ENCODE measurements at regions not wholly inside any gene's neighbourhood (a gene's known extent, or its start where the extent isn't known, plus 50 kb on each side); places are given as distances from the start of the nearest gene placed in this dataset.
"Not testable (repeated sequence)": the region's sequence is repeated elsewhere in the genome, so short reads cannot be mapped to it uniquely, and the experiment has no call there.

- no peak for ATAC-seq
- intact Hi-C loops (cut with micrococcal nuclease) = no loop called here
Measured at GRCh38 chrX:10989386-10989785, 121.7 kb upstream of the HCCS start.

GRCh38 chrX:10990418-10990817 lies 120.7 kb upstream of the HCCS start:
- DNase-seq = no peak
- ATAC-seq = no peak
- intact Hi-C loops (cut with micrococcal nuclease) = no loop called here

More at GRCh38 chrX:10989386-10989785, 121.7 kb upstream of the HCCS start:
- no peak for DNase-seq

- ATAC-seq (no peak), DNase-seq (no peak)
- intact Hi-C loops (cut with micrococcal nuclease) = no loop called here
Measured at GRCh38 chrX:10990976-10991375, 120.2 kb upstream of the HCCS start.

GRCh38 chrX:10992110-10992509 lies 119.0 kb upstream of the HCCS start:
- no peak for ATAC-seq
- DNase-seq = no peak
- intact Hi-C loops (cut with micrococcal nuclease) = no loop called here

DNA sequence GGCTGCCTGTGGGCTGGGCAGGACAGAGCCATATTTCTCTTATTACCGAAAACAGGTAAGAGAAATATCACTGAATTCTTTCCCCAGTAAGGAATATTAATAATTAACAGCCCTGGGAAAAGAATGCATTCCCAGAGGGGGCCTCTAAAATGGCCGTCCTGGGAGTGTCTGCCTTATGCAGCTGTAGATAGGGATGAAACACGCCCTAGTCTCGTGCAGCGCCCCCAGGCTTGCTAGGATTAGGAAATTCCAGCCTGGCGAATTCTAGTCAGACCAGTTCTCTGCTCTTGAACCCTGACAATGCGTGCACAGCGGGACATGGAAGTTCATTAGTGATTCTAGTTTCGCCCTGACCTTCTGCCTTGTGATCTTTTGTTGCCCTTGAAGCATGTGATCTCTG lies 104.1 kb upstream of the HCCS start:
- intact Hi-C loops (cut with micrococcal nuclease) = not testable (repeated sequence)

DNA sequence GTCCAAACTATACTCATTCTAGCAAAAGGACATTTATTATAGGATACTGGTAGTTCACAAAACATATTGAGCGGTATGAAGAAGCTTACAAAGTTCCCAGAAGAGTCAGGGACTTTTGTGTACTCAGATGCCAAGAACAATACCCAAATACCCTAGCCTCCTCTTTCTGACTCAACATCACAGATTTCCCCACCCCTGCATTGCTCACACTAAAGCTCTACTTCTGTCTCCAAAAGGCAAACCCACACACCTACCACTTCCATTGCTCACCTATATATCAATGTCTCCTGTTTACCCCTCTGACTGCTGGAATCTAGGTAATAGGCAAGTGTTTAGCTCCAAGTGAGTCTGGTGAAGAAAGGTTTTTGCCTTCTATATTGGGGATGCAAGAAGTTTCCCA lies 100.7 kb upstream of the HCCS start:
- DNase-seq (no peak), ATAC-seq (no peak)
- intact Hi-C loops (cut with micrococcal nuclease) = no loop called here

More for the DNA sequence above, 104.1 kb upstream of the HCCS start:
- DNase-seq, ATAC-seq: not testable (repeated sequence)

- intact Hi-C loops (cut with micrococcal nuclease) = no loop called here
- ATAC-seq = no peak
Measured at GRCh38 chrX:11016728-11017127, 94.4 kb upstream of the HCCS start.

GRCh38 chrX:11022588-11022987 lies 88.5 kb upstream of the HCCS start:
- intact Hi-C loops (cut with micrococcal nuclease); DNase-seq; ATAC-seq: not testable (repeated sequence)

More at GRCh38 chrX:11016728-11017127, 94.4 kb upstream of the HCCS start:
- no peak for DNase-seq

DNA sequence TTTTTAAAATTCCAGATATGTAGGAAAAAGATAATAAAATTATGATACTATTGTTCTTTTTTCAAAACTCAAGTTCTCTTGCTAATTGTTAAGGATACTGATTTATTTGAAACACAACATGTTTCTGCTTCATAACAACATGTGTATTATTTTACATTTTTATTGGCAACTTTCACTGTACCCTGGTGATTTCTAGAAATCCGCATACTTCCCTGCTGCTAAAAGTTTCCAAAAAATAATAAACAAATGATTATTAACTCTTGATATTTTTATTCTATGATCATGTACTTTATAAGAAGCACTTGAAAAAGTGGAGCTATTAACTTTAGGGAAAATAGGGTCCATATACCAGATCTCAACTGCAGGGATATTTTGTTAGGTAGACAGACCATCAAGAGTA lies 71.2 kb upstream of the HCCS start:
- intact Hi-C loops (cut with micrococcal nuclease) = no loop called here
- ATAC-seq = no peak
- DNase-seq = no peak

- DNase-seq (no peak), ATAC-seq (no peak)
- intact Hi-C loops (cut with micrococcal nuclease) = no loop called here
Measured at GRCh38 chrX:11040405-11040804, 70.7 kb upstream of the HCCS start.

- no peak for ATAC-seq
- DNase-seq = no peak
- intact Hi-C loops (cut with micrococcal nuclease) = no loop called here
Measured at GRCh38 chrX:11040996-11041395, 70.1 kb upstream of the HCCS start.

DNA sequence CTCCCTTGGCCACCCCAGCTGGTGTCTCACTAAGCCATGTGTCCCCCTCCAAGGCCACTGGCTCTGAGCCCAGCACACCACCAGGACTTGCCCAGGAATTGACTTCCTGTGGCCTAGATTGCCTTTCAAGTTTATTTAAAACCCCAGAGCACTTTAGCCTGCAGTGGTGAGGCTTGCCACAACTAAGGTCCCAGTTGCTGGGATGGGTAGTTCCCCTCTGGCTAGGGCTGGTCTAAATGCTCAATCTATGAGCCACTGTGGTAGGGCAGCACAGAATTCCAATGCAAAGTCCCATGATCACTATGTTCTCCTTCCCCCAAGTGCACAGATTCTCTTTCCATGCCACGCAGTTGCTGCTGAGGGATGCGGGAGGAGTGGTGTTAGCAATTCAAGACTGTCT lies 61.1 kb upstream of the HCCS start:
- ATAC-seq (no peak), DNase-seq (no peak)
- intact Hi-C loops (cut with micrococcal nuclease) = no loop called here

- ATAC-seq (no peak), DNase-seq (no peak)
- intact Hi-C loops (cut with micrococcal nuclease) = no loop called here
Measured at GRCh38 chrX:11053351-11053750, 57.8 kb upstream of the HCCS start.

DNA sequence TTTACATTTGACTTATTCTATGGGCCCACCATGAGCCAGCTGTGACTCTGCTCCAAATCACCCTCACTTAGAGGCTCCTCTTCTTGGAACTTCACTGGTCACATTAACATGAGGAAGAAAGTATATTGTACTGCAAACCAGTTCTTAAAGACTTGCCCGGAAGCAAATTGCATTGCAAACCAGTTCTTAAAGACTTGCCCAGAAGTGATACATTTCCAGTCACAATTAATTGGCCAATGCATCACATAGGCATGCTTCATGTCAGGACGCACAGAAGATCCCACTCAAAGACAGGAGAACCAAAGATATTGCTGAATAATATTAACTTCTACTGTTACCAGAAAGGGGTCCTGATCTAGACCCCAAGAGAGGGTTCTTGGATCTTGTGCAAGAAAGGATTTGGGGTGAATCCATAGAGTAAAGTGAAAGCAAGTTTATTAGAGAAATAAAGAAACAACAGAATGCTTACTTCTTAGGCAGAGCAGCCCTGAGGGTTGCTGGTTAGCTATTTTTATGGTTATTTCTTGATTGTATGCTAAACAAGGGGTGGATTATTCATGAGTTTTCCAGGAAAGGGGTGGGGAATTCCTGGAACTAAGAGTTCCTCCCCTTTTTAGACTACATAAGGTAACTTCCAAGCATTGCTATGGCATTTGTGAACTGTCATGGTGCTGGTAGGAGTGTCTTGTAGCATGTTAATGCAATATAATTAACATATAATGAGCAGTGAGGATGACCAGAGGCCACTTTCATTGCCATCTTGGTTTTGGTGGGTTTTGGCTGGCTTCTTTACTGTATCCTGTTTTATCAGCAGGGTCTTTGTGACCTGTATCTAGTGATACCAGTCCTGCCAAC lies 54.6 kb upstream of the HCCS start:
- DNase-seq = no peak
- intact Hi-C loops (cut with micrococcal nuclease) = no loop called here
- ATAC-seq = no peak

GRCh38 chrX:11059933-11060332 lies 51.2 kb upstream of the HCCS start:
- DNase-seq = no peak
- no peak for ATAC-seq
- intact Hi-C loops (cut with micrococcal nuclease) = no loop called here
